HepG2 (cell line): ENCODE measurements at regions not wholly inside any gene's neighbourhood (a gene's known extent, or its start where the extent isn't known, plus 50 kb on each side); places are given as distances from the start of the nearest gene placed in this dataset.

Experiments
- ATAC-seq: fragments of 200-7000 bp; cut with Tn5 transposase; 3 replicates; pipeline ENCODE4 v1.9.1; 2020; ENCODE audit warnings: mild to moderate bottlenecking, moderate library complexity
- BruUV-seq: library from RNA; stranded (reverse); fragments of 400-500 nt; replicated peaks from 2 replicates; lab custom pipeline; 2021; lab: Mats Ljungman, UMichigan
- CTCF ChIA-PET: fragments of 300-600 bp; formaldehyde crosslinking; extraction: SDS; loops from one replicate; lab custom pipeline; 2021; ENCODE audit warnings: low total read pairs, inconsistent platforms, low intra/inter-chr PET ratio; lab: Yijun Ruan, JAX
- POLR2A ChIA-PET: fragments of 350-600 bp; sonication (Branson Sonifier 250); formaldehyde crosslinking; loops from one replicate; lab custom pipeline; 2020; ENCODE audit warnings: antibody characterized with exemption, inconsistent platforms; lab: Yijun Ruan, JAX
- DNase-seq: peaks from one replicate; pipeline ENCODE4 v3.0.0-alpha.2; 2015; ENCODE audit warnings: low spot score
- FAIRE-seq: peaks from 3 replicates; lab custom pipeline; 2011; peaks lifted over from hg19 to GRCh38; lab: Jason Lieb, UNC
- H2AFZ ChIP-seq: one replicate; pipeline ENCODE4 v1.6.1; 2011; ENCODE audit warnings: low read length, inconsistent platforms
- H3K27ac ChIP-seq: fragments of 300-600 bp; 3 replicates; pipeline ENCODE4 v1.8.0; 2011; ENCODE audit warnings: mixed run types, mild to moderate bottlenecking, mixed read lengths, low read length, inconsistent platforms; ENCODE audit not compliant: insufficient read depth; ENCODE audit errors: extremely low read length
- H3K27me3 ChIP-seq, 2 experiments: fragments of 200-600 bp in 1 of 2; 2 replicates in 1 of 2; 3 replicates in 1 of 2; pipeline versions ENCODE4 v1.6.0 to v1.8.0; 2011; ENCODE audit warnings: low read length in 2 of 2, mild to moderate bottlenecking in 2 of 2, moderate library complexity in 2 of 2, inconsistent platforms in 1 of 2; ENCODE audit not compliant: insufficient read depth in 2 of 2, control insufficient read depth in 1 of 2
- H3K36me3 ChIP-seq, 2 experiments: fragments of 200-600 bp in 1 of 2; replicated peaks in 1 of 2; 2 replicates in 1 of 2; 3 replicates in 1 of 2; pipeline versions ENCODE4 v1.5.1 to v1.8.0; 2011; ENCODE audit warnings: low read length in 2 of 2, inconsistent platforms in 1 of 2; ENCODE audit not compliant: insufficient read depth in 2 of 2, control insufficient read depth in 1 of 2
- H3K4me1 ChIP-seq: 2 replicates; pipeline ENCODE4 v1.5.1; 2012; ENCODE audit warnings: low read length, inconsistent platforms; ENCODE audit not compliant: insufficient read depth
- H3K4me2 ChIP-seq: 2 replicates; pipeline ENCODE4 v1.6.0; 2011; ENCODE audit warnings: low read depth, low read length, inconsistent platforms
- H3K4me3 ChIP-seq, 3 experiments: fragments of 200-600 bp in 1 of 3; sonication (generic), shearing (Covaris generic) in 1 of 3; replicated peaks in 1 of 3; 2 replicates each; pipeline ENCODE4 v1.5.1; 2011 to 2016; ENCODE audit warnings: low read length in 3 of 3, inconsistent platforms in 2 of 3, low read depth in 2 of 3, mild to moderate bottlenecking in 2 of 3, control low read depth in 1 of 3, mixed read lengths in 1 of 3; ENCODE audit not compliant: insufficient read depth in 1 of 3
- H3K79me2 ChIP-seq: one replicate; pipeline ENCODE4 v1.6.1; 2011; ENCODE audit warnings: low read length, inconsistent platforms; ENCODE audit not compliant: insufficient read depth
- H3K9ac ChIP-seq: 2 replicates; pipeline ENCODE4 v1.6.0; 2011; ENCODE audit warnings: mild to moderate bottlenecking, low read depth, low read length, inconsistent platforms; ENCODE audit not compliant: insufficient read depth
- H3K9me3 ChIP-seq: 2 replicates; pipeline ENCODE4 v1.5.1; 2012; ENCODE audit warnings: mild to moderate bottlenecking, low read length
- H4K20me1 ChIP-seq: 2 replicates; pipeline ENCODE4 v1.6.0; 2011; ENCODE audit warnings: inconsistent platforms, mild to moderate bottlenecking, low read length, moderate library complexity; ENCODE audit not compliant: insufficient read depth
- HES4 ChIP-seq: sonication (generic); formaldehyde crosslinking; IDR thresholded peaks from 2 replicates; pipeline ENCODE4 v1.9.0; 2021; ENCODE audit warnings: mild to moderate bottlenecking, missing genetic modification reagents, borderline replicate concordance
- HMGA1 ChIP-seq: sonication (generic); formaldehyde crosslinking; conservative IDR thresholded peaks from 2 replicates; pipeline ENCODE4 v1.4.0; 2020; ENCODE audit warnings: missing genetic modification reagents
- HOXD1 ChIP-seq: sonication (generic); formaldehyde crosslinking; IDR thresholded peaks from 2 replicates; pipeline ENCODE4 v1.5.0; 2020; ENCODE audit warnings: missing genetic modification reagents
- NFIB ChIP-seq: sonication (generic); formaldehyde crosslinking; IDR thresholded peaks from 2 replicates; pipeline ENCODE4 v1.9.0; 2021; ENCODE audit warnings: missing genetic modification reagents, mild to moderate bottlenecking, borderline replicate concordance
- PHF8 ChIP-seq: sonication (generic); formaldehyde crosslinking; IDR thresholded peaks from 2 replicates; pipeline ENCODE4 v1.5.0; 2020; ENCODE audit warnings: missing genetic modification reagents
- REPIN1 ChIP-seq: sonication (generic); formaldehyde crosslinking; IDR thresholded peaks from 2 replicates; pipeline ENCODE4 v1.8.0; 2022; ENCODE audit warnings: missing genetic modification reagents, low read depth, mild to moderate bottlenecking, borderline replicate concordance
- SPEN ChIP-seq: sonication (generic); formaldehyde crosslinking; IDR thresholded peaks from 2 replicates; pipeline ENCODE4 v1.5.1; 2020; ENCODE audit warnings: low read depth, mild to moderate bottlenecking, missing genetic modification reagents
- ZNF546 ChIP-seq: sonication (generic); formaldehyde crosslinking; conservative IDR thresholded peaks from 2 replicates; pipeline ENCODE4 v1.8.1; 2023; ENCODE audit warnings: mild to moderate bottlenecking, missing genetic modification reagents
- WGBS: methylation state at CpG from one replicate; pipeline ENCODE4 v1.1.6; 2017; ENCODE audit warnings: low lambda C conversion rate; 5-methylcytosine and 5-hydroxymethylcytosine counted together
- in situ Hi-C: cut with HindIII; loops from 2 replicates; pipeline ENCODE4 v1.10.0; 2017; ENCODE audit warnings: low pct_unique_long_range_greater_than_20kb; ENCODE audit not compliant: extremely low pct_ligation_motif_present
- intact Hi-C: fragments of 100-400 bp; cut with micrococcal nuclease; formaldehyde crosslinking; loops from one replicate; pipeline ENCODE4 v1.10.0; 2022; ENCODE audit not compliant: unreplicated experiment
- TF ChIP-seq, protein P1 (sequence below): sonication (generic); formaldehyde crosslinking; IDR thresholded peaks from 2 replicates; pipeline ENCODE4 v1.5.0; 2020; ENCODE audit warnings: missing genetic modification reagents, mild to moderate bottlenecking, borderline replicate concordance
- TF ChIP-seq, protein P2 (sequence below): sonication (generic); formaldehyde crosslinking; IDR thresholded peaks from 2 replicates; pipeline ENCODE4 v1.5.1; 2020; ENCODE audit warnings: missing genetic modification reagents, mild to moderate bottlenecking, borderline replicate concordance

DNA sequence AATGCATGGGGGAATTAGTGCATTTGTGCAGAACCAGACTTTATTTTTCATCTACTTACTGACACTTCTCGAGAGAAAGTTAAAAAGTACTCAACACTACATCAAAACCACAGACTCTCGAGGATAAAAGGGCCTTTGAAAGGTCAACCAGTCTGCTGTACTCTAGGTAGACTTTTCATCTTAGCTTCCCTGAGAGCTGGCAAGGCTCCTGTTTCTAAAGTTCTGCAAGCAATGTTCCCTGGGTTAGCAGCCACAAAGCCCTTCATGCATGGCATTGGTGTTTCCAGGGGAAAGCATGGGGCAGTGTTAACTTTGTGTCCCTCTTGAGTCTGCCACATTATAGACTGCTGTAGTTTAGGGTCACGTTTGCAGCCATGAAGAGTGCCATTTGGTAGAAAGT, 106.4 kb upstream of the PFN2 start:
- Histone ChIP-seq H3K27ac (no peak overlapping the region), H4K20me1 (no peaks in the 10 kb centered on the region), H3K4me1 (no peaks in the 10 kb centered on the region), H3K9me3 (peaks cover 8% of the 10 kb centered on the region; the same call in 1 of the 2 replicates), H3K27me3 (peaks cover 1 to 13% of the 10 kb centered on the region in 2 experiments; a peak in 3 of 5 replicates), H3K79me2 (no peaks in the 10 kb centered on the region), H3K9ac (no peak overlapping the region), H3K36me3 (no peaks in the 10 kb centered on the region), H3K4me2 (no peak overlapping the region), H2AFZ (no peak overlapping the region), H3K4me3 (no peak overlapping the region)
- ChIA-PET POLR2A (no interaction called here), CTCF (no interaction called here)
- in situ Hi-C loops = no loop called here
- ATAC-seq (no peak), DNase-seq (no peak), FAIRE-seq (no peak)
- no TSS peak for BruUV-seq
- intact Hi-C loops = no loop called here
- 2% methylated on average over 3 of the region's 3 CpGs for WGBS
- TF ChIP-seq, protein P1, sequence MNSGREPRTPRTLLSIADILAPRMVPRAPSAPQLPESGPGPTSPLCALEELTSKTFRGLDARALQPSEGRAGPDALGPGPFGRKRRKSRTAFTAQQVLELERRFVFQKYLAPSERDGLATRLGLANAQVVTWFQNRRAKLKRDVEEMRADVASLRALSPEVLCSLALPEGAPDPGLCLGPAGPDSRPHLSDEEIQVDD (CRISPR knock-in tag) = no peak
- no peak for TF ChIP-seq HOXD1 (CRISPR knock-in tag)
- no peak for TF ChIP-seq SPEN (CRISPR knock-in tag)
- no peak for TF ChIP-seq NFIB
- TF ChIP-seq PHF8 = no peak
- no peak for TF ChIP-seq REPIN1 (CRISPR knock-in tag)
- TF ChIP-seq ZNF546 (CRISPR knock-in tag) = no peak
- TF ChIP-seq, protein P2, sequence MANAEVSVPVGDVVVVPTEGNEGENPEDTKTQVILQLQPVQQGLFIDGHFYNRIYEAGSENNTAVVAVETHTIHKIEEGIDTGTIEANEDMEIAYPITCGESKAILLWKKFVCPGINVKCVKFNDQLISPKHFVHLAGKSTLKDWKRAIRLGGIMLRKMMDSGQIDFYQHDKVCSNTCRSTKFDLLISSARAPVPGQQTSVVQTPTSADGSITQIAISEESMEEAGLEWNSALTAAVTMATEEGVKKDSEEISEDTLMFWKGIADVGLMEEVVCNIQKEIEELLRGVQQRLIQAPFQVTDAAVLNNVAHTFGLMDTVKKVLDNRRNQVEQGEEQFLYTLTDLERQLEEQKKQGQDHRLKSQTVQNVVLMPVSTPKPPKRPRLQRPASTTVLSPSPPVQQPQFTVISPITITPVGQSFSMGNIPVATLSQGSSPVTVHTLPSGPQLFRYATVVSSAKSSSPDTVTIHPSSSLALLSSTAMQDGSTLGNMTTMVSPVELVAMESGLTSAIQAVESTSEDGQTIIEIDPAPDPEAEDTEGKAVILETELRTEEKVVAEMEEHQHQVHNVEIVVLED (CRISPR knock-in tag) = no peak
- TF ChIP-seq HES4 = no peak
- TF ChIP-seq HMGA1 (CRISPR knock-in tag) = no peak
